ENCODE measurements at regions not wholly inside any gene's neighbourhood (a gene's known extent, or its start where the extent isn't known, plus 50 kb on each side); places are given as distances from the start of the nearest gene placed in this dataset.

GRCh38 chr3:177378168-177378567 is 180.9 kb upstream of the TBL1XR1 start:
- H3K9me3 ChIP-seq (ENCODE audit: control insufficient read depth, insufficient read depth, low read length): peaks cover 3% of the 10 kb centered on the region
- no peak overlapping the region for H3K4me3 ChIP-seq (ENCODE audit: low read depth, low read length)
- no peak overlapping the region for H3K27ac ChIP-seq (ENCODE audit: low read depth, low read length)
- ChIA-PET POLR2A (no interaction called here), CTCF (no interaction called here)
- no peak for DNase-seq (ENCODE audit: low read depth, low spot score)
- TF ChIP-seq CTCF (IDR thresholded peaks at IDR 0.05; ENCODE audit: low read depth, low read length): no peak
- no peaks in the 10 kb centered on the region for H3K27me3 ChIP-seq (ENCODE audit: control insufficient read depth, insufficient read depth, low read length)

- Histone ChIP-seq H3K9me3 (ENCODE audit: control insufficient read depth, insufficient read depth, low read length) (peaks cover 3% of the 10 kb centered on the region), H3K4me3 (ENCODE audit: low read depth, low read length) (no peak overlapping the region), H3K27ac (ENCODE audit: low read depth, low read length) (no peak overlapping the region), H3K27me3 (ENCODE audit: control insufficient read depth, insufficient read depth, low read length) (no peaks in the 10 kb centered on the region)
- TF ChIP-seq CTCF (IDR thresholded peaks at IDR 0.05; ENCODE audit: low read depth, low read length): no peak
- DNase-seq (ENCODE audit: low read depth, low spot score): no peak
- CTCF ChIA-PET: no interaction called here
- POLR2A ChIA-PET: no interaction called here
Observed at GRCh38 chr3:177379045-177379444, 181.8 kb upstream of the TBL1XR1 start.

GRCh38 chr3:177381070-177381469 is 183.8 kb upstream of the TBL1XR1 start:
- ChIA-PET CTCF (no interaction called here), POLR2A (no interaction called here)
- no peak for TF ChIP-seq CTCF (IDR thresholded peaks at IDR 0.05; ENCODE audit: low read depth, low read length)
- H3K9me3 ChIP-seq (ENCODE audit: control insufficient read depth, insufficient read depth, low read length): peaks cover 3% of the 10 kb centered on the region
- no peak overlapping the region for H3K4me3 ChIP-seq (ENCODE audit: low read depth, low read length)
- H3K27ac ChIP-seq (ENCODE audit: low read depth, low read length): no peak overlapping the region
- no peak for DNase-seq (ENCODE audit: low read depth, low spot score)
- H3K27me3 ChIP-seq (ENCODE audit: control insufficient read depth, insufficient read depth, low read length): no peaks in the 10 kb centered on the region

DNA sequence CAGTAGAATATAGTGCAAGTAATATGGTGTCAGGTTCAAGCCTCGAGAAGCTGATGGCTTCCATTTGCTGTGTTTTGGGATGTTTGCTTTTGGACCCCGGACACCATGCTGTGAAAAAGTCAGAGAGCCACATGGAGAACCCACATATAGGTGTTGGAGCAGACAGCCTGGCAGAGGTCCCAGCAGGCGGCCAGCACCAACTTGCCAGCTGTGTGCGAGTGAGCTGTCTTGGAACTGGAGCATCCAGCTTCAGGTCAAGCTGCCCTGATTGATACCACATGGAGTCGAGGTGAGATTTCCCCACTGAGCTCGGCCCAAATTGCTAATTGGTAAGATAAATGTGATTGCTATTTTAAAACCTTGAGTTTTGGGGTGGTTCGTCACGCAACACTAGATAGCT is 185.7 kb upstream of the TBL1XR1 start:
- TF ChIP-seq CTCF (IDR thresholded peaks at IDR 0.05; ENCODE audit: low read depth, low read length): no peak
- Histone ChIP-seq H3K4me3 (ENCODE audit: low read depth, low read length) (no peak overlapping the region), H3K27ac (ENCODE audit: low read depth, low read length) (no peak overlapping the region), H3K27me3 (ENCODE audit: control insufficient read depth, insufficient read depth, low read length) (no peaks in the 10 kb centered on the region), H3K9me3 (ENCODE audit: control insufficient read depth, insufficient read depth, low read length) (peaks cover 3% of the 10 kb centered on the region)
- POLR2A ChIA-PET: no interaction called here
- no peak for DNase-seq (ENCODE audit: low read depth, low spot score)
- CTCF ChIA-PET: no interaction called here

DNA sequence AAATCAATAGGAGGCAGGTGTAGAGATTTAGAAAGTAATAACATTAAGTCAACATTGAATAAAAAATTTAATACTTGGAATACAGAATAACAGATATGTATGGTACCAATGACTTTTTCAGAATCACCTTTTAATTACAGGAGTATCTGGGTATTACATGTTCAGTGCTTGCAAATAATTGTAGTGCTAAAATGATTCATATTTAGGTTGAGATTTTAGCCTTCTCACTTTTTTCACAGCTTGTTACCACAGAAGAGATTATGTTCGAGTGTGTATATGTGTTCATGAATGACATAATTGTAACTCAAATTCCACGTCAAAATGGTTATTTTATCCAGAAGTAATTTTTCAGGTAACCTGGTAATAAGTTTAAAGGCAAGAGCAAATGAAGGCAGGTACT is 187.9 kb upstream of the TBL1XR1 start:
- DNase-seq (ENCODE audit: low read depth, low spot score): no peak
- Histone ChIP-seq H3K27ac (ENCODE audit: low read depth, low read length) (no peak overlapping the region), H3K27me3 (ENCODE audit: control insufficient read depth, insufficient read depth, low read length) (no peaks in the 10 kb centered on the region), H3K4me3 (ENCODE audit: low read depth, low read length) (no peak overlapping the region), H3K9me3 (ENCODE audit: control insufficient read depth, insufficient read depth, low read length) (peaks cover 3% of the 10 kb centered on the region)
- no peak for TF ChIP-seq CTCF (IDR thresholded peaks at IDR 0.05; ENCODE audit: low read depth, low read length)
- CTCF ChIA-PET: interaction anchor here (1.7 kb wide), 1 partner anchor 1000 kb away, joined by 6 read pairs; no protein-coding TSS in a partner anchor
- POLR2A ChIA-PET: no interaction called here
